Endodermal cell (in vitro differentiated cells): ENCODE measurements at regions not wholly inside any gene's neighbourhood (a gene's known extent, or its start where the extent isn't known, plus 50 kb on each side); places are given as distances from the start of the nearest gene placed in this dataset.

Experiments
- DNase-seq: peaks from one replicate; pipeline ENCODE4 v3.0.0-alpha.2; 2017
- H3K27ac ChIP-seq: 2 replicates; pipeline ENCODE4 v1.5.1; 2013; ENCODE audit warnings: mild to moderate bottlenecking, low read depth, low read length, moderate library complexity
- H3K27me3 ChIP-seq: 2 replicates; pipeline ENCODE4 v1.6.1; 2013; ENCODE audit warnings: mild to moderate bottlenecking, low read length, moderate library complexity; ENCODE audit not compliant: insufficient read depth, control insufficient read depth, poor library complexity, severe bottlenecking
- H3K36me3 ChIP-seq: 2 replicates; pipeline ENCODE4 v1.7.0; 2013; ENCODE audit warnings: mild to moderate bottlenecking, low read length, moderate library complexity; ENCODE audit not compliant: control insufficient read depth, insufficient read depth
- H3K4me1 ChIP-seq: one replicate; pipeline ENCODE4 v1.7.0; 2013; ENCODE audit warnings: low read length; ENCODE audit not compliant: control insufficient read depth, insufficient read depth
- H3K4me3 ChIP-seq: 2 replicates; pipeline ENCODE4 v1.5.1; 2013; ENCODE audit warnings: mild to moderate bottlenecking, low read length, moderate library complexity
- H3K9ac ChIP-seq: 2 replicates; pipeline ENCODE4 v1.6.1; 2013; ENCODE audit warnings: mild to moderate bottlenecking, low read length, moderate library complexity; ENCODE audit not compliant: poor library complexity, severe bottlenecking; ENCODE audit errors: extremely low read depth
- H3K9me3 ChIP-seq: 2 replicates; pipeline ENCODE4 v1.6.1; 2013; ENCODE audit warnings: mild to moderate bottlenecking, low read length, moderate library complexity; ENCODE audit not compliant: control insufficient read depth
- H3K27ac Mint-ChIP-seq: 2 replicates; pipeline ENCODE4 v1.8.0; 2020; ENCODE audit warnings: mixed read lengths
- H3K27me3 Mint-ChIP-seq: 2 replicates; pipeline ENCODE4 v1.8.0; 2021; ENCODE audit warnings: mild to moderate bottlenecking, mixed read lengths; ENCODE audit not compliant: insufficient read depth
- H3K36me3 Mint-ChIP-seq: 2 replicates; pipeline ENCODE4 v1.8.0; 2020; ENCODE audit warnings: low read depth, mixed read lengths
- H3K4me1 Mint-ChIP-seq: 2 replicates; pipeline ENCODE4 v1.8.0; 2020; ENCODE audit warnings: mixed read lengths
- H3K4me3 Mint-ChIP-seq: 2 replicates; pipeline ENCODE4 v1.8.0; 2020; ENCODE audit warnings: mild to moderate bottlenecking, moderate library complexity, mixed read lengths
- H3K9me3 Mint-ChIP-seq: 2 replicates; pipeline ENCODE4 v1.8.0; 2020; ENCODE audit warnings: mild to moderate bottlenecking, mixed read lengths
- CTCF ChIP-seq: fragments of 200-600 bp; sonication (generic); conservative IDR thresholded peaks from 2 replicates; pipeline ENCODE4 v1.5.0; 2021; ENCODE audit warnings: antibody characterized with exemption, mild to moderate bottlenecking
- whole genome bisulfite sequencing, 2 experiments: methylation state at CpG; one replicate each; pipeline versions ENCODE4 v1.1.5 to v1.1.7; 2013; ENCODE audit warnings: missing lambda C conversion rate in 2 of 2, mixed read lengths in 1 of 2; ENCODE audit not compliant: insufficient coverage in 1 of 2, insufficient read length in 1 of 2; 5-methylcytosine and 5-hydroxymethylcytosine counted together

GRCh38 chr7:116447436-116447835 is 52.1 kb upstream of the CAV2 start:
- no peaks in the 10 kb centered on the region for H3K36me3 Mint-ChIP-seq
- H3K9me3 Mint-ChIP-seq: no peaks in the 10 kb centered on the region
- no peak for TF ChIP-seq CTCF
- peaks cover 5% of the 10 kb centered on the region for H3K4me1 Mint-ChIP-seq
- no peaks in the 10 kb centered on the region for H3K27me3 Mint-ChIP-seq
- Histone ChIP-seq H3K4me3 (no peak overlapping the region), H3K9me3 (no peaks in the 10 kb centered on the region), H3K27me3 (no peaks in the 10 kb centered on the region), H3K36me3 (no peaks in the 10 kb centered on the region), H3K9ac (no peak overlapping the region), H3K27ac (no peak overlapping the region), H3K4me1 (peaks cover 2% of the 10 kb centered on the region)
- no peak overlapping the region for H3K4me3 Mint-ChIP-seq
- no peak overlapping the region for H3K27ac Mint-ChIP-seq
- 97% methylated on average over 2 of the region's 2 CpGs; no CpG with 5 or more reads in 1 of the 2 experiments for WGBS, 2 experiments
- DNase-seq: no peak

GRCh38 chr7:116447966-116448839 is 51.3 kb upstream of the CAV2 start:
- no peaks in the 10 kb centered on the region for H3K9me3 ChIP-seq
- H3K4me1 Mint-ChIP-seq: peaks cover 4% of the 10 kb centered on the region
- H3K9ac ChIP-seq: no peak overlapping the region
- no peaks in the 10 kb centered on the region for H3K36me3 Mint-ChIP-seq
- H3K4me1 ChIP-seq: peaks cover 2% of the 10 kb centered on the region
- H3K27ac ChIP-seq: no peak overlapping the region
- no peaks in the 10 kb centered on the region for H3K36me3 ChIP-seq
- DNase-seq: no peak
- H3K27me3 ChIP-seq: no peaks in the 10 kb centered on the region
- no peaks in the 10 kb centered on the region for H3K27me3 Mint-ChIP-seq
- H3K9me3 Mint-ChIP-seq: no peaks in the 10 kb centered on the region
- H3K27ac Mint-ChIP-seq: no peak overlapping the region
- no peak for TF ChIP-seq CTCF
- no peak overlapping the region for H3K4me3 Mint-ChIP-seq
- 40 to 43% methylated on average over 1 of the region's 3 CpGs for WGBS, 2 experiments
- H3K4me3 ChIP-seq: no peak overlapping the region

- Histone ChIP-seq H3K4me3 (no peak overlapping the region), H3K4me1 (peaks cover 2% of the 10 kb centered on the region), H3K27me3 (no peaks in the 10 kb centered on the region), H3K36me3 (no peaks in the 10 kb centered on the region), H3K27ac (no peak overlapping the region), H3K9ac (no peak overlapping the region), H3K9me3 (no peaks in the 10 kb centered on the region)
- Mint-ChIP-seq H3K4me3 (no peak overlapping the region), H3K27me3 (no peaks in the 10 kb centered on the region), H3K27ac (no peak overlapping the region), H3K4me1 (peaks cover 4% of the 10 kb centered on the region), H3K9me3 (no peaks in the 10 kb centered on the region), H3K36me3 (no peaks in the 10 kb centered on the region)
- WGBS, 2 experiments: 88 to 92% methylated on average over 3 to 4 of the region's 4 CpGs
- TF ChIP-seq CTCF: no peak
- DNase-seq: no peak
Observed at GRCh38 chr7:116449441-116449840, 50.1 kb upstream of the CAV2 start.
